ENCODE measurements at regions not wholly inside any gene's neighbourhood (a gene's known extent, or its start where the extent isn't known, plus 50 kb on each side); places are given as distances from the start of the nearest gene placed in this dataset.

DNA sequence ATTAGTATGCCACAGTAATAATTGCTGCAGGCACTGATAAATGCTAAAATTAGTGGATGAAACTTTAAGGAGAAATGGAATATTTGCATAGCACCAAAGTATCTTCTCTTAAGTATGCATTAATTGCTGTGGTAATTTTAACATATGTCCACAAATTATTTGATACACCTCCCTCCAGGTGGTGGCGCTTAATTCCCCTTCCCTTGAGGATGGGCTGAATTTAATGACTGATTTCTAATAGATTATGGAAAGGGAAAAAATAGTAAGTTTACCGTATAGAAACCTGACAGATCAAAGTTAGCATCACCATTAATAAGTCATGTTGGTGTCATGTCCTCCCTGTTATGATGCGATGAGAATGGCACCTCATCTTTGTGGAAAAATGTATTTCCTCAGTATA is 519.2 kb downstream of the TFEC start:
- WGBS (ENCODE audit: insufficient coverage) = 82% methylated on average over 1 of the region's 3 CpGs
- Mint-ChIP-seq H3K4me1 (no peaks in the 10 kb centered on the region), H3K27me3 (ENCODE audit: low read depth in 2 of 2) (peaks cover 10 to 22% of the 10 kb centered on the region in 2 donors), H3K36me3 (no peaks in the 10 kb centered on the region), H3K4me3 (no peak overlapping the region), H3K27ac (no peak overlapping the region), H3K9me3 (peaks cover 0 to 2% of the 10 kb centered on the region in 2 donors)
- Histone ChIP-seq H3K27ac (ENCODE audit: low read length) (no peak overlapping the region), H3K36me3 (ENCODE audit: control insufficient read depth, insufficient read depth, low read length) (no peaks in the 10 kb centered on the region), H3K4me3 (ENCODE audit: low read length) (no peak overlapping the region), H3K9me3 (ENCODE audit: control insufficient read depth, insufficient read depth, low read length) (no peaks in the 10 kb centered on the region), H3K27me3 (ENCODE audit: control insufficient read depth, insufficient read depth, low read length) (no peaks in the 10 kb centered on the region), H3K4me1 (ENCODE audit: control insufficient read depth, insufficient read depth, low read length) (no peaks in the 10 kb centered on the region)
- DNase-seq (no peak), ATAC-seq (no peak)
- intact Hi-C loops (cut with micrococcal nuclease) = no loop called here
- TF ChIP-seq, protein P1, sequence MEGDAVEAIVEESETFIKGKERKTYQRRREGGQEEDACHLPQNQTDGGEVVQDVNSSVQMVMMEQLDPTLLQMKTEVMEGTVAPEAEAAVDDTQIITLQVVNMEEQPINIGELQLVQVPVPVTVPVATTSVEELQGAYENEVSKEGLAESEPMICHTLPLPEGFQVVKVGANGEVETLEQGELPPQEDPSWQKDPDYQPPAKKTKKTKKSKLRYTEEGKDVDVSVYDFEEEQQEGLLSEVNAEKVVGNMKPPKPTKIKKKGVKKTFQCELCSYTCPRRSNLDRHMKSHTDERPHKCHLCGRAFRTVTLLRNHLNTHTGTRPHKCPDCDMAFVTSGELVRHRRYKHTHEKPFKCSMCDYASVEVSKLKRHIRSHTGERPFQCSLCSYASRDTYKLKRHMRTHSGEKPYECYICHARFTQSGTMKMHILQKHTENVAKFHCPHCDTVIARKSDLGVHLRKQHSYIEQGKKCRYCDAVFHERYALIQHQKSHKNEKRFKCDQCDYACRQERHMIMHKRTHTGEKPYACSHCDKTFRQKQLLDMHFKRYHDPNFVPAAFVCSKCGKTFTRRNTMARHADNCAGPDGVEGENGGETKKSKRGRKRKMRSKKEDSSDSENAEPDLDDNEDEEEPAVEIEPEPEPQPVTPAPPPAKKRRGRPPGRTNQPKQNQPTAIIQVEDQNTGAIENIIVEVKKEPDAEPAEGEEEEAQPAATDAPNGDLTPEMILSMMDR (IDR thresholded peaks at IDR 0.05) = no peak

DNA sequence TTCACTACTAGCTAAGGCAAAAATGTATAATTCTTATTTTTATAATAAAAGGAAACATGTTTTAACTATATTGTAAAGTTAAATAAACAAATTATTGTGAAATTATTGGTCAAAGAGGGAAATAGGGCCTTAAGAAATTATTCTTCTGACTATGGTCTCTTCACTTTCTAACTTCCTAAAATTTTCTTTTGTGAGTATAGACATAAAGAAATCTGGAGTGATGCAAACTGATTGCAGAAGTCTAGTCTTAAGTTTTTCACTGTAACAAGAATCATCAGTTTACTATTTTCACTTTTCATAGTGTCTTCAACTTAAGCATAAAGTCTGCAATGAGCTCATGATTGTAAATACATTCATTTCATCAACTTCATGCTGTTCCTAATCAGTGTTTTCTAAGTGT is 525.4 kb downstream of the TFEC start:
- no peaks in the 10 kb centered on the region for H3K27me3 ChIP-seq (ENCODE audit: control insufficient read depth, insufficient read depth, low read length)
- H3K4me3 Mint-ChIP-seq = no peak overlapping the region
- H3K9me3 ChIP-seq (ENCODE audit: control insufficient read depth, insufficient read depth, low read length) = no peaks in the 10 kb centered on the region
- TF ChIP-seq, protein P1 (IDR thresholded peaks at IDR 0.05) = no peak
- no peak overlapping the region for H3K4me3 ChIP-seq (ENCODE audit: low read length)
- ATAC-seq (no peak), DNase-seq (no peak)
- H3K4me1 ChIP-seq (ENCODE audit: control insufficient read depth, insufficient read depth, low read length) = no peaks in the 10 kb centered on the region
- H3K27me3 Mint-ChIP-seq (ENCODE audit: low read depth in 2 of 2) = peaks cover 11 to 22% of the 10 kb centered on the region in 2 donors
- no peak overlapping the region for H3K27ac ChIP-seq (ENCODE audit: low read length)
- no peaks in the 10 kb centered on the region for H3K36me3 ChIP-seq (ENCODE audit: control insufficient read depth, insufficient read depth, low read length)
- intact Hi-C loops (cut with micrococcal nuclease) = no loop called here
- no peaks in the 10 kb centered on the region for H3K36me3 Mint-ChIP-seq
- H3K4me1 Mint-ChIP-seq = no peaks in the 10 kb centered on the region
- no peak overlapping the region for H3K27ac Mint-ChIP-seq
- no peaks in the 10 kb centered on the region for H3K9me3 Mint-ChIP-seq

DNA sequence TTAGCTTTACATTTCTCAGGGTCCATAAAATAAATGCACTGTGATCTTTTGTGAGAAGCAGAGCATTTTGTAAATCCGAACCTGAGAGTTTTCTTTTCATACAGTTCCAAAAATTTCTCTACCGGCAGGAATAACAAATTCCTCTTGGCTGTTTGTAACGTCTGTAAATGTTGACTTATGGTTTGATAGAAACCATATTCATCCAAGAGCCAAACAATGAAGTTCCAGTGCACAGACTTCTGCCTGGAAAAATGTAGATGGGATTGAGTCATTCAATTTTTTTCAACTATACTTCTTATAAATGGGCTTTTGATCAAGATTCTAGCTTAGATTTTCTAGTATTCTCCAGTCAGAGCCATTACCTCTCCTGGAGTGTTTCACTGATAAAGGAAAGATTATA is 530.6 kb downstream of the TFEC start:
- WGBS (ENCODE audit: insufficient coverage) = no CpG with 5 or more reads among the region's 3 CpGs
- Mint-ChIP-seq H3K9me3 (no peaks in the 10 kb centered on the region), H3K4me1 (no peaks in the 10 kb centered on the region), H3K27me3 (ENCODE audit: low read depth in 2 of 2) (peaks cover 7 to 20% of the 10 kb centered on the region in 2 donors), H3K36me3 (no peaks in the 10 kb centered on the region), H3K4me3 (no peak overlapping the region), H3K27ac (no peak overlapping the region)
- Histone ChIP-seq H3K27me3 (ENCODE audit: control insufficient read depth, insufficient read depth, low read length) (no peaks in the 10 kb centered on the region), H3K9me3 (ENCODE audit: control insufficient read depth, insufficient read depth, low read length) (no peaks in the 10 kb centered on the region), H3K4me3 (ENCODE audit: low read length) (no peak overlapping the region), H3K36me3 (ENCODE audit: control insufficient read depth, insufficient read depth, low read length) (no peaks in the 10 kb centered on the region), H3K27ac (ENCODE audit: low read length) (no peak overlapping the region), H3K4me1 (ENCODE audit: control insufficient read depth, insufficient read depth, low read length) (no peaks in the 10 kb centered on the region)
- intact Hi-C loops (cut with micrococcal nuclease) = no loop called here
- no peak for ATAC-seq
- TF ChIP-seq, protein P1 (IDR thresholded peaks at IDR 0.05) = no peak
- DNase-seq = no peak

DNA sequence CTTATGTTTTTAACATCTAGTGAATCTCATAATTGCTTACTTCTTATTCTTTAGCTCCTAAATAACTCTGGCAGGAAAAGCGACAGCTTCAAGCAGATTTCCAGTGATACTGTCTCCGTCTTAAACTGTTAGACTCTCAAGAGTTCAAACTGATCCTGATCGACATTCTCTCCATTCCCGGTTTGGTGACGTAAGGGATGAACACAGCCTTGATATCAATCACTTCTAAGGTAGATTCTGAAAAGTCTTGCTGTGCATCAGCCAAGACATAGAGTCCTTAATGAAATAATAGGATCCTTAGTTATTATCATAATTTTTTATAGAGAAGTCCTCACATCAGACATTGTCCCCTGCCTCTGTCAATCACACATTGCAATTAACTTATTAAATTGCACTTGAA is 534.6 kb downstream of the TFEC start:
- Histone ChIP-seq H3K4me3 (ENCODE audit: low read length) (no peak overlapping the region), H3K9me3 (ENCODE audit: control insufficient read depth, insufficient read depth, low read length) (no peaks in the 10 kb centered on the region), H3K4me1 (ENCODE audit: control insufficient read depth, insufficient read depth, low read length) (no peaks in the 10 kb centered on the region), H3K27ac (ENCODE audit: low read length) (no peak overlapping the region), H3K36me3 (ENCODE audit: control insufficient read depth, insufficient read depth, low read length) (no peaks in the 10 kb centered on the region), H3K27me3 (ENCODE audit: control insufficient read depth, insufficient read depth, low read length) (peaks cover 4% of the 10 kb centered on the region)
- Mint-ChIP-seq H3K9me3 (no peaks in the 10 kb centered on the region), H3K4me1 (no peaks in the 10 kb centered on the region), H3K27me3 (ENCODE audit: low read depth in 2 of 2) (peaks cover 4 to 39% of the 10 kb centered on the region in 2 donors), H3K4me3 (no peak overlapping the region), H3K27ac (no peak overlapping the region), H3K36me3 (no peaks in the 10 kb centered on the region)
- ATAC-seq (no peak), DNase-seq (no peak)
- intact Hi-C loops (cut with micrococcal nuclease) = no loop called here
- TF ChIP-seq, protein P1 (IDR thresholded peaks at IDR 0.05) = no peak
- WGBS (ENCODE audit: insufficient coverage) = 91% methylated on average over 5 of the region's 5 CpGs

Measured in natural killer cell (primary cell).